ENCODE measurements at regions not wholly inside any gene's neighbourhood (a gene's known extent, or its start where the extent isn't known, plus 50 kb on each side); places are given as distances from the start of the nearest gene placed in this dataset.

- TF ChIP-seq CTCF (IDR thresholded peaks at IDR 0.05; ENCODE audit: control extremely low read depth in 1 of 3, insufficient read depth in 1 of 3, low read depth in 1 of 3, low read length in 3 of 3): no peak
These were observed 52.0 kb upstream of the LYPLAL1 start (continued) for GRCh38 chr1:219121679-219122078.
